ENCODE measurements at regions not wholly inside any gene's neighbourhood (a gene's known extent, or its start where the extent isn't known, plus 50 kb on each side); places are given as distances from the start of the nearest gene placed in this dataset.
"Not testable (repeated sequence)": the region's sequence is repeated elsewhere in the genome, so short reads cannot be mapped to it uniquely, and the experiment has no call there.

GRCh38 chr2:5019324-5019723 lies 672.9 kb upstream of the SOX11 start:
- H3K4me1 ChIP-seq: no peaks in the 10 kb centered on the region
- intact Hi-C loops (cut with DNase I): no loop called here
- H3K27me3 ChIP-seq: no peaks in the 10 kb centered on the region
- ATAC-seq (no peak), DNase-seq (no peak), FAIRE-seq (no peak)
- WGBS, 2 donors: 41 to 53% methylated on average over 5 of the region's 5 CpGs
- TF ChIP-seq, protein P1, sequence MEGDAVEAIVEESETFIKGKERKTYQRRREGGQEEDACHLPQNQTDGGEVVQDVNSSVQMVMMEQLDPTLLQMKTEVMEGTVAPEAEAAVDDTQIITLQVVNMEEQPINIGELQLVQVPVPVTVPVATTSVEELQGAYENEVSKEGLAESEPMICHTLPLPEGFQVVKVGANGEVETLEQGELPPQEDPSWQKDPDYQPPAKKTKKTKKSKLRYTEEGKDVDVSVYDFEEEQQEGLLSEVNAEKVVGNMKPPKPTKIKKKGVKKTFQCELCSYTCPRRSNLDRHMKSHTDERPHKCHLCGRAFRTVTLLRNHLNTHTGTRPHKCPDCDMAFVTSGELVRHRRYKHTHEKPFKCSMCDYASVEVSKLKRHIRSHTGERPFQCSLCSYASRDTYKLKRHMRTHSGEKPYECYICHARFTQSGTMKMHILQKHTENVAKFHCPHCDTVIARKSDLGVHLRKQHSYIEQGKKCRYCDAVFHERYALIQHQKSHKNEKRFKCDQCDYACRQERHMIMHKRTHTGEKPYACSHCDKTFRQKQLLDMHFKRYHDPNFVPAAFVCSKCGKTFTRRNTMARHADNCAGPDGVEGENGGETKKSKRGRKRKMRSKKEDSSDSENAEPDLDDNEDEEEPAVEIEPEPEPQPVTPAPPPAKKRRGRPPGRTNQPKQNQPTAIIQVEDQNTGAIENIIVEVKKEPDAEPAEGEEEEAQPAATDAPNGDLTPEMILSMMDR (IDR thresholded peaks at IDR 0.05): no peak
- H3K36me3 ChIP-seq: no peaks in the 10 kb centered on the region
- H3K4me3 ChIP-seq: no peak overlapping the region
- H3K9me3 ChIP-seq: no peaks in the 10 kb centered on the region
- no peak overlapping the region for H3K27ac ChIP-seq

GRCh38 chr2:5020116-5020875 lies 671.9 kb upstream of the SOX11 start:
- DNase-seq: no peak
- no peaks in the 10 kb centered on the region for H3K27me3 ChIP-seq
- H3K4me1 ChIP-seq: no peaks in the 10 kb centered on the region
- no peaks in the 10 kb centered on the region for H3K9me3 ChIP-seq
- WGBS, 2 donors: 44 to 45% methylated on average over 8 of the region's 8 CpGs
- no peak for FAIRE-seq
- no peak for ATAC-seq
- intact Hi-C loops (cut with DNase I): no loop called here
- H3K4me3 ChIP-seq: no peak overlapping the region
- H3K36me3 ChIP-seq: no peaks in the 10 kb centered on the region
- H3K27ac ChIP-seq: no peak overlapping the region
- TF ChIP-seq, protein P1 (IDR thresholded peaks at IDR 0.05): no peak

DNA sequence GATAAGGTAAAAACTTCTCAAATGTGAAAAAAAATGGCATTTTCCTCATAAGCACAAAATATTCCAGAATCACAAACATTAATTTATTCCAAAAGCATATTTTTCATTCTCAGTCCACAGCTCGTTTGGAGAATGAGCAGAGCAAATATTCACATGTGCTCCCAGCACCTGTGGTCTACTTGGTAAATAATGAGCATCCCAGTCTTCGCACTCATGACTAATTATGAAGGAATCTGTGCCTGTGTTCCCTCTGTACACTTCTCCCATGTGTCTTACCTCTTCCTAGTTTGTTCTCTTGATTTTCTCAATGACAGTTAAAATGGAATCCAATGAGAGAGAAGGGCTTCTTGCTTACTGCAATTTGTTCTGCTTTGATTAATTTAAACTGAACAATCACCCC lies 671.0 kb upstream of the SOX11 start:
- no peaks in the 10 kb centered on the region for H3K27me3 ChIP-seq
- DNase-seq (no peak), FAIRE-seq (no peak), ATAC-seq (no peak)
- H3K4me3 ChIP-seq: no peak overlapping the region
- TF ChIP-seq, protein P1 (IDR thresholded peaks at IDR 0.05): no peak
- WGBS, 2 donors: 18 to 23% methylated on average over 2 of the region's 2 CpGs
- H3K4me1 ChIP-seq: no peaks in the 10 kb centered on the region
- no peaks in the 10 kb centered on the region for H3K36me3 ChIP-seq
- H3K9me3 ChIP-seq: no peaks in the 10 kb centered on the region
- no peak overlapping the region for H3K27ac ChIP-seq
- intact Hi-C loops (cut with DNase I): no loop called here

GRCh38 chr2:5022061-5022460 lies 670.1 kb upstream of the SOX11 start:
- Histone ChIP-seq H3K36me3 (no peaks in the 10 kb centered on the region), H3K4me1 (no peaks in the 10 kb centered on the region), H3K27me3 (no peaks in the 10 kb centered on the region), H3K9me3 (no peaks in the 10 kb centered on the region), H3K27ac (no peak overlapping the region), H3K4me3 (no peak overlapping the region)
- no peak for DNase-seq
- TF ChIP-seq, protein P1 (IDR thresholded peaks at IDR 0.05): no peak
- FAIRE-seq: no peak
- intact Hi-C loops (cut with DNase I): no loop called here
- 95 to 99% methylated on average over 3 of the region's 3 CpGs for WGBS, 2 donors
- ATAC-seq: no peak

GRCh38 chr2:5022708-5023635 lies 669.2 kb upstream of the SOX11 start:
- H3K36me3 ChIP-seq; H3K9me3 ChIP-seq; FAIRE-seq; H3K4me3 ChIP-seq; H3K4me1 ChIP-seq; ATAC-seq; H3K27me3 ChIP-seq; intact Hi-C loops (cut with DNase I); H3K27ac ChIP-seq; DNase-seq: not testable (repeated sequence)

Measured in pancreas (tissue), 10 donors.